Bronchial epithelial cell (primary cell): ENCODE measurements at regions not wholly inside any gene's neighbourhood (a gene's known extent, or its start where the extent isn't known, plus 50 kb on each side); places are given as distances from the start of the nearest gene placed in this dataset.

Experiments
- DNase-seq: peaks from one replicate; pipeline ENCODE4 v3.0.0-alpha.2; 2010; ENCODE audit warnings: low read depth
- FAIRE-seq: peaks from 2 replicates; lab custom pipeline; 2011; peaks lifted over from hg19 to GRCh38; lab: Jason Lieb, UNC
- H3K27me3 ChIP-seq: 2 replicates; pipeline ENCODE4 v1.5.1; 2011; ENCODE audit warnings: low read length; ENCODE audit not compliant: control insufficient read depth, insufficient read depth
- H3K36me3 ChIP-seq: 2 replicates; pipeline ENCODE4 v1.5.1; 2011; ENCODE audit warnings: low read length; ENCODE audit not compliant: control insufficient read depth, insufficient read depth
- H3K4me3 ChIP-seq: 2 replicates; pipeline ENCODE4 v1.5.1; 2011; ENCODE audit warnings: mild to moderate bottlenecking, low read depth, low read length, control low read depth
- CTCF ChIP-seq: IDR thresholded peaks from 2 replicates; pipeline ENCODE4 v1.5.1; 2011; ENCODE audit warnings: mild to moderate bottlenecking, moderate library complexity, low read length, control low read depth, inconsistent platforms; ENCODE audit not compliant: insufficient read depth, severe bottlenecking

DNA sequence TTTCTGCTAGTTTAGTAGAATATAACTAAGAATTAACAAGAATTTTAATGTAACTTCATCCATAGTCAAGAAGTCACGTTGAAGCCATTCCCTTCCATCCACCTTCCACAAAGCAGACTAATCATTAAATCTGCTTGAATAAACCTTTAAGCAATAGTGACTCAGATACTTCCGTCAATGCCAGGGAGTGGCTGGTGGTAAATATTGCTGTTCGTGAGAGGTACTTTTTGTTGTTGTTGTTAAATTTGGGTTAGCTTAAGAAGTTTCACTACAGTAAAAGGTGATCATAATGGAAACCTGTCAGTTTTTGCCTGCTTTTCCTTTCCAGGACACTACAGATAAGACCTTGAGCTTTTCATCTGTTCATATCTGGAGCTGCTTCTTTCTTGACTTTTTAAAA, 316.3 kb downstream of the TMA16 start:
- peak; percentile 35 for DNase-seq
- FAIRE-seq, result no peak
- no peak overlapping the region for H3K4me3 ChIP-seq
- no peaks in the 10 kb centered on the region for H3K36me3 ChIP-seq
- no peaks in the 10 kb centered on the region for H3K27me3 ChIP-seq
- no peak for TF ChIP-seq CTCF

GRCh38 chr4:163815776-163816175, 321.3 kb downstream of the TMA16 start:
- no peak for FAIRE-seq
- H3K36me3 ChIP-seq, result no peaks in the 10 kb centered on the region
- DNase-seq, result no peak
- no peaks in the 10 kb centered on the region for H3K27me3 ChIP-seq
- no peak for TF ChIP-seq CTCF
- H3K4me3 ChIP-seq, result no peak overlapping the region

DNA sequence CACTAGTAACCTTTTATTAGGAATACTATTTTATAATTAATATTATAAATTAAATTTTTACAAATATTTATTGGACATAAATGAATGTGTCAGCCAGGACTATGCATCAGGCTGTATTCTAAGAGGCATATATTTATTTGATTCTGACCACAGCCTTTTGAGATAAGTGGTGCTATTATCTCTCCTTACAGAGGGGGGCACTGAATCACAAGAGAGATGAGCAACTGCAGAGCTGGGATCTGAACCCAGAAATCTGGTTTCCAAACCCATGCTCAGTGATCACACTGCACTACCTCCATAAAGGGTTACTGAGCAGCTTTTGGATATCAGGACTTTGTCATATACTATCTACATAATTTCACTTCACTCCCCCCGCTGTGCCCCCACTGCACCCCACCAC, 322.0 kb downstream of the TMA16 start:
- Histone ChIP-seq H3K4me3 (no peak overlapping the region), H3K36me3 (no peaks in the 10 kb centered on the region), H3K27me3 (no peaks in the 10 kb centered on the region)
- DNase-seq (no peak), FAIRE-seq (no peak)
- no peak for TF ChIP-seq CTCF

DNA sequence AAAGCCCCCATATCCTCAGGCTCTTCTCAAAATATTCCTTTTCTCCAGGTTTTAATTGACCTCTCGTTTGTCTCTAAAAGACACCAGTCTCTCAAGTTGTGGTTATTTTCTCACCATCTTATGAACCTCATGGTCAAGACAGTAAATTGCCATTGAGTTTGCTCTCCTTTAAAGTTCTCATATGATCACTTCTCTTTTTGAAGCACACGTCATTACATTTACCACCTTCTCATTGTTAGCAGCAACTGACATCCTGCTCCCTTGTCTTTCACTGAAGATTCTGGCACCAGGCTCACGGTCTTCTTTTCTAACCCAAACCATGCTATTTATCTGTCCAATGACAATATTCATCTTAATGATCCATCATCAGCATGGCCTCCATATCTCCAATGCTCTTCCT, 324.2 kb downstream of the TMA16 start:
- no peak for DNase-seq
- no peak for FAIRE-seq
- Histone ChIP-seq H3K36me3 (no peaks in the 10 kb centered on the region), H3K27me3 (no peaks in the 10 kb centered on the region), H3K4me3 (no peak overlapping the region)
- TF ChIP-seq CTCF, result no peak

DNA sequence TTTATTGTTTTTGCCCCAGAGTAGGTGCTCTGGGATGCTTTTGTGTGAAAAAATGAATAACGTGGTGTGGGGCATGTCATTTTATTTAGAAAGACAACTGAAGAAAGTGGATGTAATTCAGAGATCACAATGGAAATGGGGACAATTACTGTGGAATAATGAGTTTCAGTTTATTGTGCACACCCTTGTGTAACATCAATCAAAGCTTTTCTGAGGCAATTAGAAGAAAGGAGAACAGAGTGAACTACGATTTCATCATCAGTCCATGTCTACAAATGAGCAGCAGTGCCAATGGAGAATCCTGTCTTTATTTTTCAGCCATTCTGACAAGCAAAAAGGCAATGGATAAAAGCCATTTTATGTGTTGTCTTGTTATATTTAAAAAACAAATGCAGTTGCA, 339.2 kb downstream of the TMA16 start:
- H3K27me3 ChIP-seq, result no peaks in the 10 kb centered on the region
- DNase-seq, result no peak
- H3K4me3 ChIP-seq, result no peak overlapping the region
- no peaks in the 10 kb centered on the region for H3K36me3 ChIP-seq
- no peak for FAIRE-seq
- no peak for TF ChIP-seq CTCF

- Histone ChIP-seq H3K4me3 (no peak overlapping the region), H3K27me3 (no peaks in the 10 kb centered on the region), H3K36me3 (no peaks in the 10 kb centered on the region)
- DNase-seq (no peak), FAIRE-seq (no peak)
- no peak for TF ChIP-seq CTCF
Measured at GRCh38 chr4:163846008-163846407, 351.5 kb downstream of the TMA16 start.
